Kidney (tissue), 13 donors: ENCODE measurements at regions not wholly inside any gene's neighbourhood (a gene's known extent, or its start where the extent isn't known, plus 50 kb on each side); places are given as distances from the start of the nearest gene placed in this dataset.

ENCODE experiments used
- DNase-seq, 5 donors: peaks; one replicate each; pipeline ENCODE4 v3.0.0-alpha.2; 2013 to 2020
- FAIRE-seq: peaks from 2 replicates; lab custom pipeline; 2012; peaks lifted over from hg19 to GRCh38; lab: Jason Lieb, UNC
- H3K27ac ChIP-seq, 2 donors: one replicate each; pipeline ENCODE4 v1.7.0; 2013; ENCODE audit warnings: low read depth in 2 of 2, low read length in 2 of 2, inconsistent platforms in 1 of 2
- H3K27me3 ChIP-seq: one replicate; pipeline ENCODE4 v1.7.1; 2013; ENCODE audit warnings: low read length, inconsistent platforms; ENCODE audit not compliant: control insufficient read depth, insufficient read depth
- H3K36me3 ChIP-seq, 3 donors: one replicate each; pipeline versions ENCODE4 v1.7.0 to v1.7.1; 2013; ENCODE audit warnings: low read length in 3 of 3, control low read depth in 1 of 3, inconsistent platforms in 1 of 3; ENCODE audit not compliant: insufficient read depth in 3 of 3, control insufficient read depth in 2 of 3
- H3K4me1 ChIP-seq, 3 donors: one replicate each; pipeline versions ENCODE4 v1.7.0 to v1.7.1; 2013; ENCODE audit warnings: low read length in 3 of 3, inconsistent platforms in 1 of 3, low read depth in 1 of 3; ENCODE audit not compliant: control insufficient read depth in 2 of 3, insufficient read depth in 2 of 3
- H3K4me3 ChIP-seq, 3 donors: one replicate each; pipeline versions ENCODE4 v1.7.0 to v1.8.1; 2013; ENCODE audit warnings: low read length in 3 of 3, control low read depth in 1 of 3, inconsistent platforms in 1 of 3
- H3K9ac ChIP-seq, 3 donors: one replicate each; pipeline versions ENCODE4 v1.7.0 to v1.7.1; 2013; ENCODE audit warnings: low read length in 3 of 3, control low read depth in 1 of 3, inconsistent platforms in 1 of 3
- H3K9me3 ChIP-seq, 3 donors: one replicate each; pipeline versions ENCODE4 v1.7.0 to v1.7.1; 2013; ENCODE audit warnings: low read length in 3 of 3, control low read depth in 1 of 3, inconsistent platforms in 1 of 3; ENCODE audit not compliant: control insufficient read depth in 2 of 3, insufficient read depth in 1 of 3
- intact Hi-C: fragments of 100-400 bp; cut with DNase I; formaldehyde crosslinking; loops from one replicate; pipeline ENCODE4 v1.11.1; 2022
- TF ChIP-seq, protein P1 (sequence below): IDR thresholded peaks from 3 replicates; pipeline ENCODE4 v1.5.1; 2012; ENCODE audit warnings: mild to moderate bottlenecking, moderate library complexity, borderline replicate concordance; ENCODE audit not compliant: insufficient read depth; ENCODE audit errors: extremely low read depth
- donor health status: control.
- donor health status: control.
- donor health status: control.
- donor health status: control.
- donor health status: control.
- donor health status: DM: yes; HTN: yes; CAD: no.
- donor health status: Normal renal cell carcinoma (clear cell type).

DNA sequence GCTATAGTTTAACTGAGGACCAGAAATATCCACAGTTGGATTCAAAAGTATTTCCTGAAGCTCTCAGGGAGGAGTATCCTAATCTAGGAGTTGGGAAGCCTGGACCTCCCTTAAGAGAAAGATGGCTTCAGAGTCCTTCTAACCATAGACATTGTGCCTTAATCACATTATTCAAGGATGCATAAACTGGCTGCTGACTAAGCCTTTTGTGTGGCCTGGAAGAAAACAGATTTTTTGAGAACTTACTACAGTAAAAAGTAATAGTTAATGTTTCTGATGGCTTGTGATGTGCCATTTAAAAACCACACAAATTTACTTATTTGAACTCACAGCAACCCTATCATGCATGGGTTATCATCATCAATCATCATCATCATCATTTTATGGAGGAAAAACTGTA lies 126.2 kb upstream of the RPL38 start:
- Histone ChIP-seq H3K4me1 (no peaks in the 10 kb centered on the region), H3K27me3 (no peaks in the 10 kb centered on the region), H3K9me3 (peaks cover 0 to 12% (median 5%) of the 10 kb centered on the region in 3 donors), H3K27ac (no peak overlapping the region), H3K36me3 (no peaks in the 10 kb centered on the region), H3K4me3 (no peak overlapping the region), H3K9ac (no peak overlapping the region)
- FAIRE-seq (no peak), DNase-seq (no peak)
- TF ChIP-seq, protein P1, sequence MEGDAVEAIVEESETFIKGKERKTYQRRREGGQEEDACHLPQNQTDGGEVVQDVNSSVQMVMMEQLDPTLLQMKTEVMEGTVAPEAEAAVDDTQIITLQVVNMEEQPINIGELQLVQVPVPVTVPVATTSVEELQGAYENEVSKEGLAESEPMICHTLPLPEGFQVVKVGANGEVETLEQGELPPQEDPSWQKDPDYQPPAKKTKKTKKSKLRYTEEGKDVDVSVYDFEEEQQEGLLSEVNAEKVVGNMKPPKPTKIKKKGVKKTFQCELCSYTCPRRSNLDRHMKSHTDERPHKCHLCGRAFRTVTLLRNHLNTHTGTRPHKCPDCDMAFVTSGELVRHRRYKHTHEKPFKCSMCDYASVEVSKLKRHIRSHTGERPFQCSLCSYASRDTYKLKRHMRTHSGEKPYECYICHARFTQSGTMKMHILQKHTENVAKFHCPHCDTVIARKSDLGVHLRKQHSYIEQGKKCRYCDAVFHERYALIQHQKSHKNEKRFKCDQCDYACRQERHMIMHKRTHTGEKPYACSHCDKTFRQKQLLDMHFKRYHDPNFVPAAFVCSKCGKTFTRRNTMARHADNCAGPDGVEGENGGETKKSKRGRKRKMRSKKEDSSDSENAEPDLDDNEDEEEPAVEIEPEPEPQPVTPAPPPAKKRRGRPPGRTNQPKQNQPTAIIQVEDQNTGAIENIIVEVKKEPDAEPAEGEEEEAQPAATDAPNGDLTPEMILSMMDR = no peak
- intact Hi-C loops = no loop called here

DNA sequence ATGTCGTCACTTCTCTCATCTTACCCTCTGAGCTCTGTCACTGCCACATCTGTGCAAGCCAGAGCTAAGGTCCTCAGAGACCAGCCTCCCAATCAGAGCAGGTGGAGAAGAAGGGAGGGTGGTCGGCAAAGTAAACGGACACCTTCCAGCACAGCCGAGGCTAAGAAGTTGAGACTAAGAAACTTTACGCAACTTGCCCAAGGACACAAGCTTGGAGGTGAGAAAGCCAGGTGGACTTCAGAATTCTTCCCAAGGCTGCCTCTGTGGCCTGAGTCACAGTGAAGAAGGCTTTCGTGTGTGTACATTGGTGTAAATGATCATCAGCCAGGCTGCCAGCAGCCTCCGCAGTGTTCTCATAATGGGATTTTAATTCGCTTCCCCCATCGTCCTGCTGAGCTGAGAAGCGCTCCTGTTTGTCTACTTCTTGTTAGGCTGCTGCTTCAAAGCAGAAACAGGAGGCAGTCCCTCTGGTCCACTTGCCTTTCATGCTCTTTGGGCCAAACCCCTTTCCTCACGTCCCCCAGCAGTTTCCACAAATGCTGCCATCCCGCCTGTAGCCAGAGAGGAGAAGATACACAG lies 125.0 kb upstream of the RPL38 start:
- Histone ChIP-seq H3K9ac (no peak overlapping the region), H3K4me3 (no peak overlapping the region), H3K27ac (no peak overlapping the region), H3K9me3 (peaks cover 0 to 5% (median 4%) of the 10 kb centered on the region in 3 donors), H3K36me3 (no peaks in the 10 kb centered on the region), H3K4me1 (no peaks in the 10 kb centered on the region), H3K27me3 (no peaks in the 10 kb centered on the region)
- FAIRE-seq (no peak), DNase-seq (no peak)
- TF ChIP-seq, protein P1 = no peak
- intact Hi-C loops = no loop called here

- no peak overlapping the region for H3K4me3 ChIP-seq
- H3K9ac ChIP-seq = no peak overlapping the region
- DNase-seq (no peak), FAIRE-seq (no peak)
- no peaks in the 10 kb centered on the region for H3K9me3 ChIP-seq
- no peaks in the 10 kb centered on the region for H3K4me1 ChIP-seq
- intact Hi-C loops = no loop called here
- no peaks in the 10 kb centered on the region for H3K27me3 ChIP-seq
- H3K36me3 ChIP-seq = no peaks in the 10 kb centered on the region
- H3K27ac ChIP-seq = no peak overlapping the region
- TF ChIP-seq, protein P1 = no peak
Observed at GRCh38 chr17:74079537-74080300, 123.8 kb upstream of the RPL38 start.
